HG03432 (cell line): ENCODE measurements at regions not wholly inside any gene's neighbourhood (a gene's known extent, or its start where the extent isn't known, plus 50 kb on each side); places are given as distances from the start of the nearest gene placed in this dataset.
"Not testable (repeated sequence)": the region's sequence is repeated elsewhere in the genome, so short reads cannot be mapped to it uniquely, and the experiment has no call there.

Experiments
- ATAC-seq: cut with Tn5 transposase; IDR thresholded peaks from one replicate; pipeline ENCODE4 v1.9.1; 2021; ENCODE audit warnings: mild to moderate bottlenecking, moderate library complexity; ENCODE audit not compliant: unreplicated experiment

GRCh38 chr13:50256536-50257321 is 241.5 kb downstream of the KCNRG start:
- ATAC-seq = not testable (repeated sequence)

GRCh38 chr13:50257646-50258045 is 242.4 kb downstream of the KCNRG start:
- ATAC-seq = no peak

DNA sequence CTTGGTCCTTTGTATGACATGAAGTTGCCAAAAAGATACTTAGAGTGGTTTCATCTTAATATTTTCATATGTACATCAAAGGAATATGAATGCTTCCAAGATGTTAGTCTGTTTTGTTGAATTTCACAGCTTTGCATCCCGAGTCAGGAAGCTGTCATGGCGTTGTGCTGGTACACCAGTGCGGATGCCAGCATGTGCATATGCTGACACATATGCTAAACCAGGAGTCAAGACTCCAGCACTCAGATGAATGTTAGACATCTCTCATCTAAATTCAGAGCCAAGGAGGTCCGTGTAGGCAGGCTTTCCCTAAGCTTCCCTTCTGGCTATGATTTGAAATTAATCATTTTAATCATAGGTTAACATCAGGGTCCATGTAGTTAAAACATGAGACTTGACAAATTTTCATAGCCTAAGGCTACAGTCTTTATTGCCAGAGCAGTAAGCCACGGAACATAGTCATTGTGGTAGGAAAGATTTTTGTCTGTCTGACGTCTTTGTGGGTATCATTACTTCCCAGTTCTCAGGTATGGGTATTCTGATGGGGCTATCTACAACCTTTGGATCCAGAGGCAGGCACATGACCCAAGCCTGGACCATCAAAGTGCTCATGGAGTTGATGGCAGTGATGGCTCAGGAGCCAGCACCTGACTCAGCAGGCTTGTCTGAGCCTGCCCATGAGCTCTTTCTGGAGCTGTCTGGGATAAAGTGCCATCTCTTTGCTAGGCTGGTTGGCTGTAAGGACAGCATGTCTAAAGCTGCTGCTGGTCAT is 246.1 kb downstream of the KCNRG start:
- no peak for ATAC-seq

GRCh38 chr13:50267066-50267465 is 251.8 kb downstream of the KCNRG start:
- no peak for ATAC-seq

- ATAC-seq = no peak
These were observed 252.7 kb downstream of the KCNRG start for GRCh38 chr13:50267917-50268316.

DNA sequence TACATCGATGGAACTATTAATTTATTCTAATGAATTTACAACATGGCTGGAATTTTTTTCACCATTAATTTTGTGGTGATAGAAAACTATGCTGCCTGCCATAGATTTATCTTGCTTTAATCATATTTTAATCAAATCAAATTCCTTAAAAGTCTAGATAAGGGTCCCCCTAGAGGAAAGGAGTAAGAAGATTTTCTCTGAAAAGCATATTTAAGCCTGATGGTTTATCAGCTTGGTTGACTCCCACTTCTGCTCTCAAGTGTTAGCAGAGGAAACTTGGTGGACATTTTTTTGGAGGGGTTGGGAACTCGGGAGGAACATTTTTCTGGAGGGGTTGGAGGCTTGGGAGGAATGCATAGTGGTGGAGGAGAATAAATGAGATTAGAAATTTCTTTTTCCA is 253.3 kb downstream of the KCNRG start:
- ATAC-seq = no peak

- ATAC-seq = no peak
These were observed 258.9 kb downstream of the KCNRG start for GRCh38 chr13:50274181-50274580.

DNA sequence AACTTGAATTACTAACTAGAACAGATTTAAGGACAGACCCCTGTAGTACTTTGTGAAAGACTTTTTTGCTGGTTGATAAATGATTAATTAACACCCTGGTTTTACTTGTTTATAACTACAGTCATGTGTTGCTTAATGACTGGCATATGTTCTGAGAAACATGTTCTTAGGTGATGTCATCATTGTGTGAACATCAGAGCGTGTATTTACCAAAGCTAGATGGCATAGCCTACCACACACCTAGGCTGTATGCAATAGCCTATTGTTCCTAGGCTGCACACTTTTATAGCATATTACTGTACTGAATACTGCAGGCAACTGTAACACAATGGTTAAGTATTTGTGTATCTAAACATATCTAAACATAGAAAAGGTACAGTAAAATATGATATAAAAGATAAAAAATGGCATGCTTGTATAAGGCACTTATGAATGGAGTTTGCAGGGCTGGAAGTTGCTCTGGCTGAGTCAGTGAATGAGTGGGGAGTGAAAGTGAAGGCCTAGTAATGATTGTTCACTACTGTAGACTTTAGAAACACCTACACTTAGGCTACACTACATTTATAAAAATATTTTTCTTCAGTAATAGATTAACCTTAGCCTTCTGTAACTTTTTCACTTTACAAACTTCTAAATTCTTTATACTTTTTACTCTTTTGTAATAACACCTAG is 260.3 kb downstream of the KCNRG start:
- no peak for ATAC-seq

- no peak for ATAC-seq
These were observed 261.3 kb downstream of the KCNRG start for GRCh38 chr13:50276550-50276949.

GRCh38 chr13:50277127-50277526 is 261.9 kb downstream of the KCNRG start:
- no peak for ATAC-seq

- no peak for ATAC-seq
These were observed 262.7 kb downstream of the KCNRG start for GRCh38 chr13:50277906-50278305.

DNA sequence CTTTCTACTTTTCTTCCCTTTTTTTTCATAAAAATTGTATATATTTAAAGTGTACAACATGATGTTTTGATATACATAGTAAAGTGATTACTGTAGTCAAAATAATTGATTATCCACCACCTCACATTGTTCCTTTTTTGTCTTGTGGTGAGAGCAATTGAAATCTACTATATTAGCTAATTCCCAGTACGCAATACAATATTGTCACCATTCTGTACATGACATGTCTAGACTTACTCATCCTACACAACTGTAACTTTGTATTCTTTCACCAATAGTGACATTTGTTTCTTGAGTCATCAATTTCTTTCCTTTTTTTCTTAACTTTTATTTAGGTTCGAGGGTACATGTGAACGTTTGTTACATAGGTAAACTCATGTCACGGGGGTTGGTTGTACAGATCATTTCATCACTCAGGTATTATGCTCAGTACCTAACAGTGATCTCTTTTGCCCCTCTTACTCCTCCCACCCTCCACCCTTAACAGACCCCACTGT is 265.2 kb downstream of the KCNRG start:
- ATAC-seq = no peak

GRCh38 chr13:50282016-50282415 is 266.8 kb downstream of the KCNRG start:
- ATAC-seq = no peak

DNA sequence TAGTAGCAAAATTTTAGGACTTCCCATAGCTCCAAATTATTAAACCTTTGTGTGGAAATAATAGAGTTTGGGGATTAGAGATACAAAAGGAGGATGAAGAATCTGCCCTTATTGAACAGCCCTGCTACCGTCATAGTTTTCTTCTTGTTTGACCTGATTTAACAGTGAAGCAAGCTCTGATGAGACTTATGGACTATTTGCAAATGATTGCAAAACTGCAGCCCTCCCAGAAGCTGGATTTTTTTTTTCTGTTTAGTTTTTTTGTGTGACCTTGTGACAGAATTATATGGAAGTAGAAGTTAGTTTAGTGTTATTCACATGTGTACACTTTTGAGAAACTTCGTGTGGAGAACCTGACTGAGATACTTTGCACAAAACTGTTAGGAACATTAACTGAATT is 267.8 kb downstream of the KCNRG start:
- no peak for ATAC-seq

GRCh38 chr13:50284540-50284939 is 269.3 kb downstream of the KCNRG start:
- ATAC-seq = peak; percentile 71

DNA sequence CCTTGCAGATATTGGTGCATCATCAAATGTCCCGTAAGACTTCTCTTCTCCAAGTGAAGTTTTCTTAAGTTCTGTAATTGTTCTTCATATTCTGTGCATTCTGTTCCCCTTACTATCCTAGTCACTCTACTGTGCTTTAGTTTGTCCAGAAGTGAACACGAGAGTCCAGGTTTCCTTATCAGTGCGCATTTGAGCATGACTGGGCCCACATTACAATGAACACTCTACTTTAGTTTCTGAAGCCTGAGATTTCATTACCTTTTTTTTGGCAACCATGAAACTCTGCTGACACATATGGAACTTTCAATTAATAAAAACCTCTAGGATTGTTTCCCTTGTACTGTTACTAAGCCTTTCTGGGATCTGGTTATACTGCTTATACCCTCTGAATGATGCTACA is 270.0 kb downstream of the KCNRG start:
- ATAC-seq = peak; percentile 63

DNA sequence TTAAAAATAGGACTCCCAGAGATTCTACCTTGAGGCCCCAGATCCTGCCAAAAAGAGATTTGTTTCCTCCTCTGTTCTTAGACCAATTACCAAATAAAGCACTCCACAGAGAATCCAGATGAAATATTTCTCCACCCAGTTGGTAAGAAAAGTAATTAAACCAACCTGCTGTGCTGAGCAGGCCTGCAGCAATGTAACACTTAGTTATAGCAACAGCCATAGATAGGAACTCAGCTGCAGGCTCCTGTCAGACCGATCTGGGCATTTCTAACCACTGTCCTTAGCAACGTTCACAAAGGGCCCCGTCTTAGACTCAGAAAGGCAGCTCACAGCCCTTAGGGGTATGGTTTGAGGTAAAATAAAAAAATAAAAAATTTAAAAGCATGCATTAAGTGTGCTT is 271.1 kb downstream of the KCNRG start:
- no peak for ATAC-seq

DNA sequence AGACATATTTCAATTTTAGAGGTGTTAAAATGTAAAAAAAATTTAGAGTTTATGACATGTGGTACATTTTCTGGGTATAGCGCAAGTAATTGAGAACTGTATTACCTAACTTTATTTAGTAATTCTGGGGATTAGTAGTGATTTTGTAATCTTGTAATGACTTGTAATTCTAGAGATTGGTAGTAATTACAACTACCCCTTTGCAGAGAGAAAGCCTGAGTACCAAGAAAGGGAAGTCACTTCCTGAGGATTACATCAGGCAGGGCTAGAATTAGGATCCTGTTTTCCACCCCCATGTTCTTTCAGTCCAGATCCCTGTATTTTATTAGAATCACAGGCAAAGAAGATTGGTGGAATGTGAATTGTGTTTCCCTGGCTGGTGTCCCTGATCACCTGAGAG is 274.9 kb downstream of the KCNRG start:
- ATAC-seq = no peak

DNA sequence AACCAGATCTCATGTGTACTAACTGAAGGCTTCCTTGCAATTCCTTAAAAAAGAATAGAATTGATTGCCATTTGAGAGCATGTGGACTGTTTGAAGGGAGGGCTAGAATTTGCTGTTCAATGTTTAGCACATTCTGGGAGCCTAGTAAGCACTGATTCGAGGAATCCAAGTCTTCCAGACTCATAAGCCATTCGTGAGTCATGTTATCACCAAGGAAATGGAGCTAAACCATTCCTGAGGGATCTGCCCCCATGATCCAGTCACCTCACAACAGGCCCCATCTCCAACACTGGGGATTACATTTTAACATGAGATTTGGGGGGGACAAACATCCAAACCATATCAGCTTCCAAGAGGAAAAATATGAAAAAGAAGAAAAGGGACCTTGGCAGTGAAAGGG is 276.4 kb downstream of the KCNRG start:
- no peak for ATAC-seq

- no peak for ATAC-seq
These were observed 276.8 kb downstream of the KCNRG start for GRCh38 chr13:50292081-50292480.

DNA sequence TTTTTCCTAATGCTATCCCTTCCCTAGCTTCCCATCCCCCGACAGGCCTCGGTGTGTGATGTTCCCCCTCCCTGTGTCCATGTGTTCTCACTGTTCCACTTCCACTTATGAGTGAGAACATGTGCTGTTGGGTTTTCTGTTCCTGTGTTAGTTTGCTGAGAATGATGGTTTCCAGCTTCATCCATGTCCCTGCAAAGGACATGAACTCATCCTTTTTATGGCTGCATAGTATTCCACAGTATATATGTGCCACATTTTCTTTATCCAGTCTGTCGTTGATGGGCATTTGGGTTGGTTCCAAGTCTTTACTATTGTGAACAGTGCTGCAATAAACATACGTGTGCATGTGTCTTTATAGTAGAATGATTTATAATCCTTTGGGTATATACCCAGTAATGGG is 279.2 kb downstream of the KCNRG start:
- not testable (repeated sequence) for ATAC-seq
